Retinal pigment epithelial cell (primary cell): ENCODE measurements at regions not wholly inside any gene's neighbourhood (a gene's known extent, or its start where the extent isn't known, plus 50 kb on each side); places are given as distances from the start of the nearest gene placed in this dataset.

Source experiments
- DNase-seq: peaks from one replicate; pipeline ENCODE4 v3.0.0-alpha.2; 2010; ENCODE audit warnings: low read depth
- H3K4me3 ChIP-seq: 2 replicates; pipeline ENCODE4 v1.5.1; 2011; ENCODE audit warnings: mild to moderate bottlenecking, low read length, control low read depth, moderate library complexity
- TF ChIP-seq, protein P1 (sequence below): conservative IDR thresholded peaks from 2 replicates; pipeline ENCODE4 v1.5.1; 2011; ENCODE audit warnings: low read depth, low read length, control low read depth, inconsistent platforms

GRCh38 chr2:150911766-150912280 lies 349.8 kb downstream of the RBM43 start:
- H3K4me3 ChIP-seq: no peak overlapping the region
- peak; percentile 56 for DNase-seq

DNA sequence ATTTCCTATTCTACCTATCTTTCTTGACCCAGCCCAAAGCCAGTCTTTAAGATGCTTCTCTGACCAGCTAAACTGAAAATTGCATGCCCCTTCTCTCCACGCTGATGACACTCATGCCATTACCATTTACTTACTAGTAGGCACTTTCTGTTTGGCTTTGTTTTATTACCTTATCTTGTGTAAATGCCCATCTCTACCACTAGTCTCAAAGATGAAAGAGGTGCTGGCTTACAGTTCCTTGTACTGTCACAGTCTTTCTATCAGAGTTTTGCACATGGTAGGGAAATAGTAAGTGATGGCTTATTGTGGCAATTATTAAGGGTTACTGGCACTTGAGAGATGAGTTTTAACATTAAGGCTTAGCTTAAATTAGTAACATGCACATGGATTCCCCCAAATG lies 352.1 kb downstream of the RBM43 start:
- H3K4me3 ChIP-seq: no peak overlapping the region
- no peak for DNase-seq
- TF ChIP-seq, protein P1, sequence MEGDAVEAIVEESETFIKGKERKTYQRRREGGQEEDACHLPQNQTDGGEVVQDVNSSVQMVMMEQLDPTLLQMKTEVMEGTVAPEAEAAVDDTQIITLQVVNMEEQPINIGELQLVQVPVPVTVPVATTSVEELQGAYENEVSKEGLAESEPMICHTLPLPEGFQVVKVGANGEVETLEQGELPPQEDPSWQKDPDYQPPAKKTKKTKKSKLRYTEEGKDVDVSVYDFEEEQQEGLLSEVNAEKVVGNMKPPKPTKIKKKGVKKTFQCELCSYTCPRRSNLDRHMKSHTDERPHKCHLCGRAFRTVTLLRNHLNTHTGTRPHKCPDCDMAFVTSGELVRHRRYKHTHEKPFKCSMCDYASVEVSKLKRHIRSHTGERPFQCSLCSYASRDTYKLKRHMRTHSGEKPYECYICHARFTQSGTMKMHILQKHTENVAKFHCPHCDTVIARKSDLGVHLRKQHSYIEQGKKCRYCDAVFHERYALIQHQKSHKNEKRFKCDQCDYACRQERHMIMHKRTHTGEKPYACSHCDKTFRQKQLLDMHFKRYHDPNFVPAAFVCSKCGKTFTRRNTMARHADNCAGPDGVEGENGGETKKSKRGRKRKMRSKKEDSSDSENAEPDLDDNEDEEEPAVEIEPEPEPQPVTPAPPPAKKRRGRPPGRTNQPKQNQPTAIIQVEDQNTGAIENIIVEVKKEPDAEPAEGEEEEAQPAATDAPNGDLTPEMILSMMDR: no peak

More at GRCh38 chr2:150911766-150912280, 349.8 kb downstream of the RBM43 start:
- TF ChIP-seq, protein P1: no peak

- TF ChIP-seq, protein P1: no peak
- no peak for DNase-seq
- no peak overlapping the region for H3K4me3 ChIP-seq
Observed at GRCh38 chr2:150909090-150909489, 352.6 kb downstream of the RBM43 start.

DNA sequence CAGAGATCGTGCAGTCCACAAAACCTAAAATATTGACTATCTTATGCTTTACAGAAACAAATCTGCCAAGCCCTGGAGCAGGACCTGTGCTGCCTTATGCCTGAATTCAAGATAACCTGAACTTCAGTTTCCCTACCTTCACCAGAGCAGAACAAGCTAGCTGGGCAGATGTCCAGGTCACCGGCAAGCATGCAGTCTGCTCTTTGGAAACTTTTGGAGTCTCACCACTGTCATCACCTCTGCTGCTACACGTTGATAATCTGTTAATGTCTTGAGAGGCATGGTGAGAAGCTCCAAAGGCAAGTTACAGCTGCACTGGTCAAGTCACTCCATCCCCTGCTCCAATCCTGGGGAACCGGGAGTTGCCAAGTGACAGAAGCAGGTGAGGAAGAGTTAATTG lies 354.2 kb downstream of the RBM43 start:
- DNase-seq: no peak
- no peak overlapping the region for H3K4me3 ChIP-seq
- TF ChIP-seq, protein P1: no peak

DNA sequence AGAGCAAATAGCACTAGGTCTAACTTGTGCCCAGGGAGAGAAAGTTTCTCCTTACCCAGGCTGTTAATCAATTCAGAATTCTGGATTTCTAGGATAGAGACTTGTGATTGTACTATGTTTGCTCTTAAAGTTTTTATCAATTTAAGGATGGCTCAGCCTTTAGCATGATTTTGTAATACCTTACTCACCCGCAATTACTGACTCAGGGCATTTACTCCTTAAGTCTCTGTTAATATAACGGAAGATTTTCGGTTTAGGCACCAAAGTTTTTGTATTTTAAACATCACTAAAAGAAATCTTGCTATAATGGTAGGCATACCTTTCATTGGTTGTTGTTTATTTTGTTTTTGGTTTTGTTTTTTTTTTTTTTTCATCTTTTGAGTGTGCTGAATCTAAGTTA lies 358.2 kb downstream of the RBM43 start:
- no peak overlapping the region for H3K4me3 ChIP-seq
- no peak for DNase-seq
- TF ChIP-seq, protein P1: no peak

DNA sequence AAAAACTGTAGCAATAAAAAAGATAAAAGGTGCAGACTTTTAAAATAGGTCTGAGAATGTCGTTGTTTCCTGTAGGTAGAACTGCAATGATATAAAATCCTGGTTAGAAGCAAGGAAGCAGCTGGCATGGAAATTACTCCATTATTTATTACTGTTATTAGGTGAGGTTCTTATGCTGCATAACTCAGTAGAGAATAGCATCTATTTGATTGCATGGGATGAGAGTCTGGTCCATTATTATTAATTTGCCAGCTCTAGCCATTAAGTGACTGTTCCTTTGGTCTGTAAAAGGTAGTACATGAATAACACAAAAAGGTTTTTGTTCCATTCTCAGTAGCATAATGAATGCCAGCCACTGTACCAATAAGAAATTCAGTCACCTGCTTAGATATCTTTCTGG lies 358.6 kb downstream of the RBM43 start:
- H3K4me3 ChIP-seq: no peak overlapping the region
- TF ChIP-seq, protein P1: no peak
- DNase-seq: no peak

- TF ChIP-seq, protein P1: no peak
- DNase-seq: no peak
- no peak overlapping the region for H3K4me3 ChIP-seq
Observed at GRCh38 chr2:150900913-150901312, 360.8 kb downstream of the RBM43 start.
